ENCODE measurements at regions not wholly inside any gene's neighbourhood (a gene's known extent, or its start where the extent isn't known, plus 50 kb on each side); places are given as distances from the start of the nearest gene placed in this dataset.

DNA sequence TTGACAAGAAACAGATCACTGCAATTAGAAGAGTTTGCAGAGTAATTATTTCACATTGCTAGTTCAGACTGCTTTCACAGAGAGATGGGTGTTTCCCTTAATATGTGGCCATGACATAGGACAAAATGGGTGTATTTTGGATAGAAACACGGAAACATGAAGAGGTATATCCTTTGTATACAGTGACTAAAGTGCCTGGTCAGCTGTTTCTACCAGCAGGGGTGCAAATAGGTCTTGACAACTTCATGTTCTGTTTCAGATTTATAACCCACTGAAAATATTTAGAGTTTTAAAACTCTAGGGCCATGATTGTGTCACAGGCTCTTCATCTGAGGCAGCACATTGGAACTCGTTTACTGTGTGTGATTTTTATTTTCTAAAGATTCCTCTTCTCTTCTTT is 357.1 kb upstream of the TNP1 start:
- TF ChIP-seq POLR2AphosphoS5 (IDR thresholded peaks at IDR 0.05) (no peak), POLR2A (IDR thresholded peaks at IDR 0.05) (no peak), EP300 (IDR thresholded peaks at IDR 0.05) (no peak)
- TF ChIP-seq, protein P1, sequence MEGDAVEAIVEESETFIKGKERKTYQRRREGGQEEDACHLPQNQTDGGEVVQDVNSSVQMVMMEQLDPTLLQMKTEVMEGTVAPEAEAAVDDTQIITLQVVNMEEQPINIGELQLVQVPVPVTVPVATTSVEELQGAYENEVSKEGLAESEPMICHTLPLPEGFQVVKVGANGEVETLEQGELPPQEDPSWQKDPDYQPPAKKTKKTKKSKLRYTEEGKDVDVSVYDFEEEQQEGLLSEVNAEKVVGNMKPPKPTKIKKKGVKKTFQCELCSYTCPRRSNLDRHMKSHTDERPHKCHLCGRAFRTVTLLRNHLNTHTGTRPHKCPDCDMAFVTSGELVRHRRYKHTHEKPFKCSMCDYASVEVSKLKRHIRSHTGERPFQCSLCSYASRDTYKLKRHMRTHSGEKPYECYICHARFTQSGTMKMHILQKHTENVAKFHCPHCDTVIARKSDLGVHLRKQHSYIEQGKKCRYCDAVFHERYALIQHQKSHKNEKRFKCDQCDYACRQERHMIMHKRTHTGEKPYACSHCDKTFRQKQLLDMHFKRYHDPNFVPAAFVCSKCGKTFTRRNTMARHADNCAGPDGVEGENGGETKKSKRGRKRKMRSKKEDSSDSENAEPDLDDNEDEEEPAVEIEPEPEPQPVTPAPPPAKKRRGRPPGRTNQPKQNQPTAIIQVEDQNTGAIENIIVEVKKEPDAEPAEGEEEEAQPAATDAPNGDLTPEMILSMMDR (IDR thresholded peaks at IDR 0.05), result no peak
